HG02885 (cell line): ENCODE measurements at regions not wholly inside any gene's neighbourhood (a gene's known extent, or its start where the extent isn't known, plus 50 kb on each side); places are given as distances from the start of the nearest gene placed in this dataset.
"Not testable (repeated sequence)": the region's sequence is repeated elsewhere in the genome, so short reads cannot be mapped to it uniquely, and the experiment has no call there.

Experiments used
- ATAC-seq: cut with Tn5 transposase; IDR thresholded peaks from one replicate; pipeline ENCODE4 v1.9.1; 2021; ENCODE audit warnings: mild to moderate bottlenecking; ENCODE audit not compliant: unreplicated experiment, poor library complexity

- no peak for ATAC-seq
These were observed 155.2 kb upstream of the DTNBP1 start for GRCh38 chr6:15818044-15818443.

- ATAC-seq, result no peak
These were observed 154.3 kb upstream of the DTNBP1 start for GRCh38 chr6:15817100-15817499.

- no peak for ATAC-seq
These were observed 153.8 kb upstream of the DTNBP1 start for GRCh38 chr6:15816661-15817060.

GRCh38 chr6:15813698-15814097 lies 150.9 kb upstream of the DTNBP1 start:
- not testable (repeated sequence) for ATAC-seq

- ATAC-seq, result no peak
These were observed 148.3 kb upstream of the DTNBP1 start for GRCh38 chr6:15811107-15811506.

GRCh38 chr6:15810618-15811017 lies 147.8 kb upstream of the DTNBP1 start:
- no peak for ATAC-seq

GRCh38 chr6:15809367-15809766 lies 146.5 kb upstream of the DTNBP1 start:
- ATAC-seq, result no peak

GRCh38 chr6:15804164-15805154 lies 141.6 kb upstream of the DTNBP1 start:
- no peak for ATAC-seq

GRCh38 chr6:15802466-15802865 lies 139.6 kb upstream of the DTNBP1 start:
- ATAC-seq, result no peak

GRCh38 chr6:15801912-15802311 lies 139.1 kb upstream of the DTNBP1 start:
- ATAC-seq, result no peak

- no peak for ATAC-seq
These were observed 138.2 kb upstream of the DTNBP1 start for GRCh38 chr6:15800841-15801617.

- no peak for ATAC-seq
These were observed 135.9 kb upstream of the DTNBP1 start for GRCh38 chr6:15798533-15799255.

- no peak for ATAC-seq
These were observed 134.0 kb upstream of the DTNBP1 start for GRCh38 chr6:15796844-15797243.

GRCh38 chr6:15796130-15796771 lies 133.4 kb upstream of the DTNBP1 start:
- ATAC-seq, result no peak

- no peak for ATAC-seq
These were observed 131.0 kb upstream of the DTNBP1 start for GRCh38 chr6:15793826-15794225.

GRCh38 chr6:15793288-15793687 lies 130.5 kb upstream of the DTNBP1 start:
- ATAC-seq, result no peak

- ATAC-seq, result no peak
These were observed 130.0 kb upstream of the DTNBP1 start for GRCh38 chr6:15792842-15793241.

- ATAC-seq, result no peak
These were observed 128.8 kb upstream of the DTNBP1 start for GRCh38 chr6:15791448-15792181.

GRCh38 chr6:15790116-15790515 lies 127.3 kb upstream of the DTNBP1 start:
- ATAC-seq, result no peak
